RPMI8226 (cell line): ENCODE measurements at regions not wholly inside any gene's neighbourhood (a gene's known extent, or its start where the extent isn't known, plus 50 kb on each side); places are given as distances from the start of the nearest gene placed in this dataset.

Experiments
- DNase-seq: peaks from one replicate; pipeline ENCODE4 v3.0.0-alpha.2; 2015

- DNase-seq: no peak
Observed at GRCh38 chr11:95508219-95508890, 277.4 kb upstream of the SESN3 start.

- DNase-seq: no peak
Observed at GRCh38 chr11:95507794-95508193, 276.8 kb upstream of the SESN3 start.

GRCh38 chr11:95506777-95507176, 275.8 kb upstream of the SESN3 start:
- no peak for DNase-seq

GRCh38 chr11:95505927-95506426, 275.0 kb upstream of the SESN3 start:
- DNase-seq: no peak

GRCh38 chr11:95503047-95503446, 272.0 kb upstream of the SESN3 start:
- DNase-seq: no peak

GRCh38 chr11:95502522-95502921, 271.5 kb upstream of the SESN3 start:
- DNase-seq: no peak

- no peak for DNase-seq
Observed at GRCh38 chr11:95501761-95502266, 270.8 kb upstream of the SESN3 start.

- DNase-seq: no peak
Observed at GRCh38 chr11:95500466-95500865, 269.5 kb upstream of the SESN3 start.

GRCh38 chr11:95499516-95500135, 268.6 kb upstream of the SESN3 start:
- no peak for DNase-seq

- DNase-seq: no peak
Observed at GRCh38 chr11:95498722-95499425, 267.9 kb upstream of the SESN3 start.

GRCh38 chr11:95496901-95497300, 265.9 kb upstream of the SESN3 start:
- DNase-seq: no peak

GRCh38 chr11:95495706-95496105, 264.7 kb upstream of the SESN3 start:
- no peak for DNase-seq

GRCh38 chr11:95494856-95495255, 263.9 kb upstream of the SESN3 start:
- no peak for DNase-seq

- DNase-seq: no peak
Observed at GRCh38 chr11:95494167-95494566, 263.2 kb upstream of the SESN3 start.

GRCh38 chr11:95490625-95491024, 259.6 kb upstream of the SESN3 start:
- no peak for DNase-seq

GRCh38 chr11:95487938-95488337, 256.9 kb upstream of the SESN3 start:
- no peak for DNase-seq

- DNase-seq: no peak
Observed at GRCh38 chr11:95487391-95487790, 256.4 kb upstream of the SESN3 start.

GRCh38 chr11:95486979-95487378, 256.0 kb upstream of the SESN3 start:
- no peak for DNase-seq

- DNase-seq: no peak
Observed at GRCh38 chr11:95486466-95486865, 255.5 kb upstream of the SESN3 start.

GRCh38 chr11:95485115-95485900, 254.3 kb upstream of the SESN3 start:
- no peak for DNase-seq

- DNase-seq: no peak
Observed at GRCh38 chr11:95483339-95483738, 252.3 kb upstream of the SESN3 start.

- DNase-seq: no peak
Observed at GRCh38 chr11:95478003-95478402, 247.0 kb upstream of the SESN3 start.

- DNase-seq: no peak
Observed at GRCh38 chr11:95469258-95469657, 238.3 kb upstream of the SESN3 start.
